Fibroblast of skin of scalp (primary cell): ENCODE measurements at regions not wholly inside any gene's neighbourhood (a gene's known extent, or its start where the extent isn't known, plus 50 kb on each side); places are given as distances from the start of the nearest gene placed in this dataset.
A peak's percentile ranks its signal among the peaks of the same experiment; 100 is the strongest.

Experiments used
- DNase-seq: peaks from one replicate; pipeline ENCODE4 v3.0.0-alpha.2; 2013

DNA sequence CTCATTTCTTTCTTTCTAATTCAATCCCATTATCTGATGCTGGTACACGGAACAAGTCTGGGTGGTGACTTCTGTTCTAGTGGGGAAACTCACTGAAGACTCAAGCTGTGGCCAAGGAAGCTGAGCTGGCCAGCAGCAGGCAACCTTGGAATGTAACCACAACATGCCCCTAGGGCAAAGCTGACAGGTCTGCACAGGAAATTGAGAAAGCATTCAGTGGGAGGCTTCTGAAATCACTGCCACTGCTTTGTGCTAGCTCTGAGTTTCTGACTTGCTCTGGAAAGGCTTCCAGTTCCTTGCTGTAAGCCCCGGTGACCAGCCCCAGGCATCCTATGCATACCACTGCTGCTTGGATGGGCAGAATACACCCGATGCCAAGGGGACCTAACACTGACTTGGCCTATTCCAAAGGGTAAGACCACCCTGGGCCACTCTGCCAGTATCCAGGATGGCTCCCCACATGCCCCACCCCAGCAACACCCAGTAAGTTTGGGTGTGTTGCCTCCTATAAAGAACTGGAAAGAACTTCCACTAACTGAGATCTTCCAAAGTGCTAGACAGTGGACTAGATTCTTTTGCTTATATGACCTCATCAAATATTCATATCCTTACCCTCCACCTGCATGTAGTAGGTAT lies 84.5 kb upstream of the CDKN3 start:
- DNase-seq = peak; percentile 84

GRCh38 chr14:54314365-54315104 lies 82.3 kb upstream of the CDKN3 start:
- DNase-seq = no peak

DNA sequence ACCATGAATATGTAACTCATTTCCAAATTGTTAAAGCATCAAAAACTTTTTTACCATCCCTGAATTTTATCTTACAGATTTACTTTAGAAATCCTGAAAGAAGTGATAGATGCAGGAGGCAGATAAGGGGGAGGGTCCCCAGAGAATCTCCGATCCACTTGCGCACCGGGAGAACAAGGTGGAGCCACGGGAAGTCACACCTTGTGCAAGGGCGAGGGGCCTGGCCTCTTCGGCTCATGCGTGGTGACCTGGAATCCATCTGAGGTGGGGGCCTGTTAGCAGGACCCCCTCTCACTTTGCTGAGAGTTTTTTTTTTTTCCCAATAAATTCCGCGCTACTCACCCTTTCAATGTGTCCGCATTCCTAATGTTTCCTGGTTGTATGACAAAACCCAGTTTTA lies 80.2 kb upstream of the CDKN3 start:
- DNase-seq = no peak

DNA sequence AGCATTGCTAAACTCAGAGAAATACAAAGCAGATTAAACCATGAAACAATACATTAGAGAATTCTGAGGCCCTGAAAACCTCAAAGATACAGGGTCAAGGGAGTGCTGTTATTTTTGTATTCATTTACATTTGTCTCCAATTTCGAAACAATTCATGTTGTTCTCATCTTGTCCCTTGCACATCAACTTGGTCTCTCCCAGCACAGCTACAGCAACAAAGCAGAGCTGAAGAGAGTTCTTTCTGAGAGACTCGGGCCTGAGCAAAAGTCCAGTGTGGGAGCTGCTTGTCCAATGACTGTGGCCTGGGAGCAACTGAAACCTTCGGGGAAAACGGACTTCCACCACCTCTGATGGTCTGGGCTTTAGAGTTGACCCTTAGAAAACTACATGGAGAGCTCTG lies 79.4 kb upstream of the CDKN3 start:
- no peak for DNase-seq

DNA sequence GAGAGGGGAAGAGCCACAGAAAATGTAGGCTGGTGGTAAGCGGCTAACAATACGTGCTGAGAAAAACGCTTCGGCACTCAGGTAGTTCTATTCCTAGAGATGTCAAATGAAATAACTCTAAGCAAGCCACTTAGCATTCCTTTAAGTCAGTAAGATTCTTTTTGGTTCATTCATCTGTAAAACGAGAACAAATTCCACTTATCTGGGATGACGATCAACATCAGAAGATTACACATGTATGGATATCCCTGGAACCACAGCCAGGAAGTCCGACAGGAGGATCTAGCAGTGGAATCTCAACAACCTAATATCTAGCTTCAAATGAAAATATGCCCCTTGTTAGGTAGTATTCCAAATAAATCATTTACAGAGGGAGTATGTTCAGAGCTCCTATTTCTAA lies 74.6 kb upstream of the CDKN3 start:
- DNase-seq = no peak

DNA sequence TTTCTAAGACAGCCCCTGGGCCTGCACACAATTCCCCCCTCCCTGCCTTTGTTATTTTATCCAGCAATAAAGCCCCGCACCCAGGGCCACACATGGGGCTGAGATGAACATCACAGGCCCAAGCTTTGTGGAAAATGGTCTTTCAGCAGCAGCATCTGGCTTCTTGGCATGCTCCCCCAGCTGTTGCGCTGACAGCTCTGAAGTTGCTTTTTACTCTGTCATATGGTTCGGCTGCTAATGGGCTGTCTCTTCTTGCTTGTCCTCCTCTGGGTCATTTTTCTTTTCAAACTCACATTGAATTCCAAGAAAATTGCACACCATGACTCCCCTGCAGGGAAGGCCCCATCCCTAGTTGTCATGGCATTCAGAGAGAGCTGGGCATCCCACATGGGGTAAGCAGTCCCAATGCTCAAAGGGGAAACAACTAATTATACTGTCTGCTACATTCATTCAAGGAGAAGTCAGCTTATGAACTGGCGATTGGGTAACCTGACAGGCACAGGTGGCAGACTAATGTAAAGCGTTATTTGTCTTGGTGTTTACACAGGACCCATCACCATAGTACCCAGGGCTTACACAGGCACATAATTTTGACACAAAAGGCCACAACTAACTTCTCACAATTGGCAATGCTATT lies 74.0 kb upstream of the CDKN3 start:
- peak; percentile 25 for DNase-seq

GRCh38 chr14:54325766-54326165 lies 71.0 kb upstream of the CDKN3 start:
- no peak for DNase-seq

DNA sequence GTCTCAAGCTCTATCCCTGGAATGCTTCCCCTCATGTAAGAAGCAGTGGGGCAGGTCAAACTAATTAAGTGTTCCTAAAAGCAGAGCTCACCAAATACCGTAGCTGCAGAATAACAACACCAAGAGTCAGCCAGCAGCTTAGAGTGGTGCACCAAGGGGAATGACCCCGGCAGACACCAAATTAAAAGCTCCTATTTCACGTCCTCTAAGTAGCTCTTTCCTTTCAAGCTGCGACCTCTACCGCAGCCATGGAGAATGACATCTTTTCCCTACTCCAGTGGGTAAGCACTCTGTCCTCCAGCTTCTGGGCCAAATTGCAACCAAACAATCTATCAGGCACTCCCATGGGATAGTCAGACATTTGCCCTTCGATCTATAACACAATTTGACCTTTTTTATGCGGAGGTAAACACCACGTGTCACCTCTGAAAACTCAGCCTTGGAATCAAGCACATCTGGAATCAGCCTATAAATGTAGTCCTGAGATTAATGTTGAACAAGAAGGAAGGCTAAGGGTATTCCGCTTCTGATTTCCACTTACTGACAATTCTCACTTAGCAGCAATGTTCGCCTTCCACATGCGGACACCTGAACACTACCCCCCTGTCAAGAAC lies 67.6 kb upstream of the CDKN3 start:
- DNase-seq = peak; percentile 70

DNA sequence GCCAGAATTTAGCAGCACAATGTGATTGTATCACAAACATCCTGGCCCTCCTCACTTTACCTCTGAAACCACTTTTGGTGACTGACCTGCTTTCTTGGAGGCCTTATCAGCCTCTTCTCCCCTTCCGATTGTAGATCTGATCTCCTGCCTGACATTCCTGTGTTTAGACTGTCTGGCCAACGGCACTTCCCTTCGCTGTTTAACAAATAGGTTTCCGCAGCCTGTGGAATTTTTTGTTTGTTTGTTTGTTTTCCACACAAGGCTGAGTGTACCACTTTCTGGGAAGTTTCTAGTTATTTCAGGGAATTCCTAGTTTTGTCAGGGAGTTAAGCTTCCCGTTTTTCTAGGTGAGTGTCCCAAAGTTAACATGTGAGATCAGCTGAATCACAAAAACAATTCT lies 65.9 kb upstream of the CDKN3 start:
- DNase-seq = no peak

DNA sequence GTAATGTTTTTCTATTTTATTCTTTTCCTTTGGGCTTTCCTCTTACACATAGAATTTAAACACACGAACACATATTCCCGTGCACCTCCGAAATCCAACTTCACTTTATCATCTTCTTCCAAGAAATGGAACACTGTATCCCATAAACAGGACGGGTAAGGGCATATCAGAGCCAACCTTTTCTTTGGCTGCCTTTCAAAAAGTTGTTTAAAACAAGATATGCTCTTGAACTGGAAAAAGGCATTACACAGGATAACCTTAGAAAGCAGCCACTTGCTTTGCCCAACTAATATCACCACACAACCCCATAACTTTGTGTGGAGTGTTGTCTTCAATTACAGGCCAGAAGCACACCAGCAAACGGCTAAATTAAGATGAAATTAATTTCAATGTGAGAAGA lies 65.3 kb upstream of the CDKN3 start:
- no peak for DNase-seq

- no peak for DNase-seq
Measured at GRCh38 chr14:54332490-54332889, 64.3 kb upstream of the CDKN3 start.

DNA sequence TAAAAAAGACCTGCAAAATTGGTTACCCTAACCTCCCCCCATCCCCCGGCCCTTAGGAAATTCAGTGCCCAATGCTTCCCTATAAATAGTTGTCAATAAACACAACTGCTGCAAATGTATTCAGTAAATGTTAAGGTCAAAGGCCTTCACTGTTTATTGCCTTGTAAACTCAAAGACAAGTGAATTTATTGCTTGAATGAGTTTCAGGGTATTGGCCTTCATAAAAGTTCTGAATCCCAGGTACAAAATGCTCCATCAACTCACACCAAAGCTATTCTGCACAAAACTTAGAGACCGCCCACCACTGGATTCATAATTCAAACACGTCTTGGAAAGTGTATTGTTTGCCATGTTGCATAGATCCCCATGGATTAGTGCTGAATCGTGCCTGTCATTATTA lies 63.3 kb upstream of the CDKN3 start:
- DNase-seq = no peak

DNA sequence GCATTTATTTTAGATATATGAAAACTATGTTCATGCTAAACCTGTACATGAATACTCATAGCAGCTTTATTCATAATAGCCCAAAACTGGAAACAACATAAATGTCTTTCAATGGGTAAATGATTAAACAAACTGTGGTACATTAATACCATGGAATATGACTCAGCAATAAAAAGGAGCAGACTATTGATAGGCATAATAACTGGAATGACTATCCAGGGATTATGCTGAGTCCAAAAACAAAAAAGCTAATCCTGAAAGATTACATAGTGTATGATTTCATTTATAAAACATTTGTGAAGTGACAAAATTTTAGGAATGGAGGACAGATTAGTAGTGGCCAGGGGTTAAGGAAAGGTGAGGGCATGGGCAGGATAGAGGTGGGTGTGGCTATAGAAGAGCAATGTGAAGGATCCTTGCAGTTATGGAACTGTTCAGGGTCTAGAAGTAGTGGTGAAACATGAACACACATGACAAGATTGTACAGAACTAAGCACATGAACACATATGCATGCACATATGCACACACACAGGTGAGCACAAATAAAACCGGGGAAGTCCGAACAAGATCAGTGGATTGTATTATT lies 61.1 kb upstream of the CDKN3 start:
- no peak for DNase-seq

- no peak for DNase-seq
Measured at GRCh38 chr14:54337314-54337713, 59.5 kb upstream of the CDKN3 start.

GRCh38 chr14:54338696-54339317 lies 58.0 kb upstream of the CDKN3 start:
- DNase-seq = peak; percentile 45

- DNase-seq = no peak
Measured at GRCh38 chr14:54339771-54340170, 57.0 kb upstream of the CDKN3 start.

- DNase-seq = no peak
Measured at GRCh38 chr14:54342806-54343205, 54.0 kb upstream of the CDKN3 start.

- DNase-seq = peak; percentile 51
Measured at GRCh38 chr14:54343272-54344121, 53.3 kb upstream of the CDKN3 start.

GRCh38 chr14:54344445-54344844 lies 52.4 kb upstream of the CDKN3 start:
- no peak for DNase-seq

- DNase-seq = no peak
Measured at GRCh38 chr14:54346257-54346656, 50.5 kb upstream of the CDKN3 start.
